ENCODE measurements at regions not wholly inside any gene's neighbourhood (a gene's known extent, or its start where the extent isn't known, plus 50 kb on each side); places are given as distances from the start of the nearest gene placed in this dataset.

GRCh38 chr20:56060486-56060885, 55.2 kb upstream of the CBLN4 start:
- DNase-seq, result no peak

- DNase-seq, result no peak
Observed at GRCh38 chr20:56069016-56069415, 63.7 kb upstream of the CBLN4 start.

- DNase-seq, result no peak
Observed at GRCh38 chr20:56072165-56072564, 66.8 kb upstream of the CBLN4 start.

GRCh38 chr20:56088375-56088774, 83.1 kb upstream of the CBLN4 start:
- DNase-seq, result no peak

- DNase-seq, result no peak
Observed at GRCh38 chr20:56091628-56092234, 86.4 kb upstream of the CBLN4 start.

GRCh38 chr20:56094228-56094627, 88.9 kb upstream of the CBLN4 start:
- DNase-seq, result no peak

- no peak for DNase-seq
Observed at GRCh38 chr20:56098981-56099500, 93.7 kb upstream of the CBLN4 start.

- DNase-seq, result no peak
Observed at GRCh38 chr20:56111961-56112730, 106.8 kb upstream of the CBLN4 start.

GRCh38 chr20:56117350-56117749, 112.0 kb upstream of the CBLN4 start:
- DNase-seq, result no peak

- DNase-seq, result no peak
Observed at GRCh38 chr20:56121850-56122249, 116.5 kb upstream of the CBLN4 start.

- no peak for DNase-seq
Observed at GRCh38 chr20:56143759-56144158, 104.8 kb upstream of the MC3R start.

- DNase-seq, result no peak
Observed at GRCh38 chr20:56151834-56152233, 96.7 kb upstream of the MC3R start.

GRCh38 chr20:56153926-56154325, 94.6 kb upstream of the MC3R start:
- DNase-seq, result no peak

- no peak for DNase-seq
Observed at GRCh38 chr20:56155625-56156024, 92.9 kb upstream of the MC3R start.

GRCh38 chr20:56157530-56158203, 90.9 kb upstream of the MC3R start:
- no peak for DNase-seq

- DNase-seq, result no peak
Observed at GRCh38 chr20:56158489-56158888, 90.0 kb upstream of the MC3R start.

GRCh38 chr20:56160956-56161355, 87.6 kb upstream of the MC3R start:
- no peak for DNase-seq

- no peak for DNase-seq
Observed at GRCh38 chr20:56163806-56164205, 84.7 kb upstream of the MC3R start.

- DNase-seq, result no peak
Observed at GRCh38 chr20:56166781-56167465, 81.6 kb upstream of the MC3R start.

GRCh38 chr20:56171087-56172012, 77.2 kb upstream of the MC3R start:
- DNase-seq, result peak; percentile 34

GRCh38 chr20:56173438-56173837, 75.1 kb upstream of the MC3R start:
- DNase-seq, result no peak

- no peak for DNase-seq
Observed at GRCh38 chr20:56174416-56174815, 74.1 kb upstream of the MC3R start.

Measured in NCI-H146 (cell line).